IPS DF 19.7 (cell line): ENCODE measurements at regions not wholly inside any gene's neighbourhood (a gene's known extent, or its start where the extent isn't known, plus 50 kb on each side); places are given as distances from the start of the nearest gene placed in this dataset.

Experiments
- DNase-seq: peaks from one replicate; pipeline ENCODE4 v3.0.0-alpha.2; 2013; ENCODE audit warnings: low read depth, low spot score

DNA sequence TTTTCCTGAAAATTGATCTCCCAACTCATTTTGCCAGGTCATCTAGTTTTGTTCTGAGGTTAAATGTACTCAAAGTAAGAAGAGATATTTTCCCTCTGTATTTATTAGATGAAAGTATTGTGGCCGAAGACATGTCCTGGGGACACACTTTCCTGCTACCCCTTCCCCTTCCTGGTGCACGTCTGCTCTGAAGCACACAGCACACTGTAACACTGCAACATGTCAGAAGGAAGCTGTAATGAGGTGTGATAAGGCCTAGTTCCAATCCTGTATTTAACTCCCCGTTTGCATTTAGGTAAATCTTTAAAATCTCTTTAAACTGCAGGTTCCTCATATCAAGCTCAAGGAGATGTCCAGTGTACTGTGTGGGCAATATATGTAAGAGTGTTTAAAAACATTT lies 99.4 kb downstream of the HDGFL1 start:
- no peak for DNase-seq

DNA sequence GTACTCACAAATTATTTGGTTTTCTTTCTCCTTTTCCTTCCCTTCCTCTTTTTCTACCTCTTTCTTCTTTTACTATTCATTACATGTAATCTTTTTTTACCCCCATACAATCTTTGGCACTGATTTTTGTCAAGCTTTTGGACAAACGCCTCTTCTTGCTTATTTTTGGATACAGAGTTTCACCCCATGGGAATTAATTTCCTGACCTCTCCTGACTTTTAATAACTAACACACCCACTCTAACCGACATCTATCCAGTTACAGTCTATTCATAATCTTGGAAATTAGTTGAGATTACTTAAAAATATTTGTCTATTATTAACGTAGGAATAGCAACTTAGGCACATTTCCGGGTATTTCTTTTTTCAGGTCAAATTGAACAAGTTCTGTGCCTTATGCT lies 101.2 kb downstream of the HDGFL1 start:
- no peak for DNase-seq

GRCh38 chr6:22673474-22673873 lies 104.1 kb downstream of the HDGFL1 start:
- no peak for DNase-seq

GRCh38 chr6:22680950-22681349 lies 111.6 kb downstream of the HDGFL1 start:
- DNase-seq = no peak

GRCh38 chr6:22681761-22682160 lies 112.4 kb downstream of the HDGFL1 start:
- DNase-seq = no peak

DNA sequence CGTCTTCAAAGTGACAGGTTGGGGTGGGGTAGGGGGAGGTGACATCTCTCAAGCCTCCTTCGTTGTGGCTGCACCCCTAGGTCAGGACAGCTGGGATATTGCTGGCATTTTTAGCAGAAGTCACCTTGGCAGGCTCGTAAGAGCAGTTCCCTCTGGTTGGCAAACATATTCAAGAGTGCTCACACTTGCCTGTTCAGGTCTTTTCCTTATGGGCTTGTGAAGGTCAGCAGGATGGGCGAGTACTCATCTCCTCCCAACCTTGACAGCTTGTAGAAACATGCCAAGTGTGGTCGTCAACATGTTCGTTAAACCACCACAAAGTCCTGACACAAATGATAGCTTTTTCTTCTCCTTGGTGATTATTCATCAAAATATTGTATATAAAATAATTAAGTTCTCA lies 113.6 kb downstream of the HDGFL1 start:
- DNase-seq = no peak

GRCh38 chr6:22690446-22690845 lies 121.1 kb downstream of the HDGFL1 start:
- no peak for DNase-seq

DNA sequence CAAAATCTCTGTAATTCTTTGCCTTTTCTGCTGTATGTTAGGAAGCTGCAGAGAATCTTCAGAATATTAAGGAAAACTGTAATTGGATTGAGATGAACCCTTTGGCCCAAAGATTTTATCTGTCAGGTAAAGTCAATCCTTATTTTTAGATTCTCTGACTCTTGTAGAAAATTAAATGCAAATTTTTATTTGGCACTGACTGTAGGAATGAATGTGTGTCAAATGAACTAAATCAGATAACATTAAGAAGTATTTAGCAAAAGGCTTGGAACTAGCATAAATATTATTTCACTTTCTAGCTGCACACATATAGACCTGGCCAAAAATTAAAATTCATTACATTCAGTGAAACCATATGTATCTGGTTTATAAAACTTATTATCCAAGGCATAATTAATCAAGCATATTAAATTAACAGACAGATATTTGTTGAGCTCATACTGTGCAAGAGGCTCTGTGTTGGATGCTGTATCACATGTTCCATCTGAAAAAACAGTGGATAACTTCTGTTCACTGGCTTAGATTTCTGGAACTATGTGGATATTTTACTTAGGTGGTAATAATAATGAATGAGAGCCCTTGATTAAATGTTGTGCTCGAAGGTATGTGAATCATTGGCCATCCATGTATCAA lies 124.8 kb downstream of the HDGFL1 start:
- DNase-seq = no peak

GRCh38 chr6:22696481-22696880 lies 127.1 kb downstream of the HDGFL1 start:
- no peak for DNase-seq

- no peak for DNase-seq
Measured at GRCh38 chr6:22697306-22697705, 127.9 kb downstream of the HDGFL1 start.

GRCh38 chr6:22699151-22699550 lies 129.8 kb downstream of the HDGFL1 start:
- DNase-seq = no peak

- DNase-seq = no peak
Measured at GRCh38 chr6:22706651-22707050, 137.3 kb downstream of the HDGFL1 start.

GRCh38 chr6:22708469-22708868 lies 139.1 kb downstream of the HDGFL1 start:
- no peak for DNase-seq

- no peak for DNase-seq
Measured at GRCh38 chr6:22709803-22710202, 140.4 kb downstream of the HDGFL1 start.

GRCh38 chr6:22716721-22717120 lies 147.4 kb downstream of the HDGFL1 start:
- DNase-seq = no peak

GRCh38 chr6:22717915-22718314 lies 148.5 kb downstream of the HDGFL1 start:
- DNase-seq = no peak

- DNase-seq = no peak
Measured at GRCh38 chr6:22722913-22723312, 153.5 kb downstream of the HDGFL1 start.

DNA sequence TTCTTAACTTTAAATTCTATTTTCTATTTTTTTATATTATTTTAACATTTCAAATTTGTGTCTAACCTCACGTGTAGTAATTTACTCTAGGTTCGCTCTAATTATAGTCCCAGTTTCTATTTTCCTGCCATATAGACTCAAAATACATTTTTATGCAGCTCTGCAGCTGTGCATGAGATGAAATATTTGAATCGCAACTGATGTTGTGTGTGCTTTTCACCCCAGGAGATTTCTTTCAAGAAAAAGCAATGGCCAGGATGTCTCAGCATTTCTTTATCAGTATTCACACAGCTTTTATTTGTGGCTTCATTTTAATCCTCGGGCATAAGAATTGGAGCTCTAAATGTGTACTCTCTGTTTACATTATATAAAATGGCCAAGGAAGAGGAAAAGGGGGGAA lies 157.6 kb downstream of the HDGFL1 start:
- no peak for DNase-seq

GRCh38 chr6:22727710-22728109 lies 158.3 kb downstream of the HDGFL1 start:
- DNase-seq = no peak

GRCh38 chr6:22732176-22732970 lies 163.0 kb downstream of the HDGFL1 start:
- no peak for DNase-seq

- DNase-seq = no peak
Measured at GRCh38 chr6:22736740-22737139, 167.4 kb downstream of the HDGFL1 start.

DNA sequence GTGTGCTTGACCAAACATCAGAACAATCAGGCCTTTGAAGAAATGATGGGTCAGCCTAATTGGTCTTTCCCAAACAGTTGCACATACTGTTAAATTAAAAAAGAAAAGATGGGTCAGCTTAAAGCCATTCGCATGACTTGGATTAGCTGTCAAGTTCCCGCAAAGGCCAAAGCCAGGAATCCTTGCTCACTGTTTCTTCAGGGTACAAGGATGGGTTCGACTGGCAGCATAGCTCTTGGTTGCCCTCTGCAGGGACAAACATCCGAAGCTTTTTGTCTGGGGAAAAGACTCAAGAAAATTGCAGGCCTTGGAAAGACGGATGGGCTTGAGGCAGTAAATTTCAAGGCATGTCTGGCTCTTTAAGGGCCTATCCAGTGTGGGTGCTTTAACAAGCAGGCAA lies 168.0 kb downstream of the HDGFL1 start:
- DNase-seq = peak; percentile 57

GRCh38 chr6:22738194-22738593 lies 168.8 kb downstream of the HDGFL1 start:
- DNase-seq = no peak
